CD8-positive, alpha-beta memory T cell (primary cell): ENCODE measurements at regions not wholly inside any gene's neighbourhood (a gene's known extent, or its start where the extent isn't known, plus 50 kb on each side); places are given as distances from the start of the nearest gene placed in this dataset.

Experiments
- CTCF ChIA-PET: fragments of 350-600 bp; sonication (Branson Sonifier 250); formaldehyde crosslinking; loops from one replicate; lab custom pipeline; 2021; ENCODE audit warnings: antibody characterized with exemption; lab: Charles Lee
- POLR2A ChIA-PET: fragments of 350-600 bp; sonication (Branson Sonifier 250); formaldehyde crosslinking; loops from one replicate; lab custom pipeline; 2021; ENCODE audit warnings: antibody characterized with exemption; lab: Charles Lee
- DNase-seq, 5 donors: peaks; one replicate each; pipeline versions ENCODE4 v3.0.0 to v3.0.0-alpha.2; 2020 to 2022; ENCODE audit warnings: mixed read lengths in 1 of 5
- H3K27ac ChIP-seq: one replicate; pipeline ENCODE4 v1.7.0; 2013; ENCODE audit warnings: low read depth, mild to moderate bottlenecking, low read length, moderate library complexity
- H3K27me3 ChIP-seq: 2 replicates; pipeline ENCODE4 v1.7.0; 2013; ENCODE audit warnings: low read length, mild to moderate bottlenecking; ENCODE audit not compliant: insufficient read depth, poor library complexity, severe bottlenecking
- H3K36me3 ChIP-seq: 2 replicates; pipeline ENCODE4 v1.7.0; 2013; ENCODE audit warnings: mild to moderate bottlenecking, low read length, moderate library complexity; ENCODE audit not compliant: insufficient read depth
- H3K4me1 ChIP-seq: 2 replicates; pipeline ENCODE4 v1.7.0; 2013; ENCODE audit warnings: mild to moderate bottlenecking, low read length, moderate library complexity; ENCODE audit not compliant: insufficient read depth
- H3K4me3 ChIP-seq: 2 replicates; pipeline ENCODE4 v1.7.0; 2013; ENCODE audit warnings: mild to moderate bottlenecking, low read length
- H3K9me3 ChIP-seq: 2 replicates; pipeline ENCODE4 v1.7.0; 2013; ENCODE audit warnings: mild to moderate bottlenecking, low read length
- H3K27ac Mint-ChIP-seq, 8 donors: one replicate each; pipeline ENCODE4 v1.8.0; 2020 to 2021; ENCODE audit warnings: mixed read lengths in 8 of 8, mild to moderate bottlenecking in 6 of 8, inconsistent platforms in 3 of 8, moderate library complexity in 3 of 8
- H3K27me3 Mint-ChIP-seq, 2 donors: one replicate each; pipeline ENCODE4 v1.8.0; 2020 to 2021; ENCODE audit warnings: mixed read lengths in 2 of 2, mild to moderate bottlenecking in 1 of 2, moderate library complexity in 1 of 2
- H3K36me3 Mint-ChIP-seq, 3 donors: one replicate each; pipeline ENCODE4 v1.8.0; 2020 to 2021; ENCODE audit warnings: mixed read lengths in 3 of 3, inconsistent platforms in 1 of 3, mild to moderate bottlenecking in 1 of 3
- H3K4me1 Mint-ChIP-seq, 3 donors: one replicate each; pipeline ENCODE4 v1.8.0; 2020 to 2021; ENCODE audit warnings: mixed read lengths in 3 of 3, inconsistent platforms in 1 of 3, mild to moderate bottlenecking in 1 of 3
- H3K4me3 Mint-ChIP-seq, 7 donors: one replicate each; pipeline ENCODE4 v1.8.0; 2020 to 2021; ENCODE audit warnings: mixed read lengths in 7 of 7, mild to moderate bottlenecking in 6 of 7, moderate library complexity in 4 of 7, inconsistent platforms in 2 of 7
- H3K9me3 Mint-ChIP-seq, 5 donors: one replicate each; pipeline ENCODE4 v1.8.0; 2020 to 2022; ENCODE audit warnings: mixed read lengths in 5 of 5, mild to moderate bottlenecking in 3 of 5, moderate library complexity in 2 of 5, inconsistent platforms in 1 of 5

GRCh38 chr14:82510007-82510406 lies 976.4 kb upstream of the SEL1L start:
- Histone ChIP-seq H3K9me3 (no peaks in the 10 kb centered on the region), H3K36me3 (no peaks in the 10 kb centered on the region), H3K27ac (no peak overlapping the region), H3K4me3 (no peak overlapping the region), H3K4me1 (no peaks in the 10 kb centered on the region), H3K27me3 (no peaks in the 10 kb centered on the region)
- ChIA-PET POLR2A (no interaction called here), CTCF (no interaction called here)
- Mint-ChIP-seq H3K27me3 (no peaks in the 10 kb centered on the region), H3K4me3 (no peak overlapping the region), H3K27ac (no peak overlapping the region), H3K9me3 (peaks cover 0 to 30% (median 7%) of the 10 kb centered on the region in 5 donors), H3K4me1 (no peaks in the 10 kb centered on the region), H3K36me3 (no peaks in the 10 kb centered on the region)
- no peak for DNase-seq

- H3K4me1 Mint-ChIP-seq = no peaks in the 10 kb centered on the region
- POLR2A ChIA-PET = no interaction called here
- H3K27me3 ChIP-seq = no peaks in the 10 kb centered on the region
- H3K36me3 ChIP-seq = no peaks in the 10 kb centered on the region
- H3K4me3 Mint-ChIP-seq = no peak overlapping the region
- H3K9me3 Mint-ChIP-seq = peaks cover 0 to 27% (median 9%) of the 10 kb centered on the region in 5 donors
- no peak for DNase-seq
- no peaks in the 10 kb centered on the region for H3K36me3 Mint-ChIP-seq
- no peaks in the 10 kb centered on the region for H3K4me1 ChIP-seq
- H3K9me3 ChIP-seq = no peaks in the 10 kb centered on the region
- peak overlapping the region in 1 of 8 donors; percentile 54 for H3K27ac Mint-ChIP-seq
- H3K4me3 ChIP-seq = no peak overlapping the region
- no peak overlapping the region for H3K27ac ChIP-seq
- CTCF ChIA-PET = no interaction called here
- no peaks in the 10 kb centered on the region for H3K27me3 Mint-ChIP-seq
Observed at GRCh38 chr14:82511399-82511798, 977.7 kb upstream of the SEL1L start.

GRCh38 chr14:82520765-82521164 lies 987.1 kb upstream of the SEL1L start:
- Histone ChIP-seq H3K27me3 (no peaks in the 10 kb centered on the region), H3K36me3 (no peaks in the 10 kb centered on the region), H3K27ac (no peak overlapping the region), H3K4me3 (no peak overlapping the region), H3K9me3 (no peaks in the 10 kb centered on the region), H3K4me1 (no peaks in the 10 kb centered on the region)
- ChIA-PET CTCF (no interaction called here), POLR2A (no interaction called here)
- no peaks in the 10 kb centered on the region for H3K27me3 Mint-ChIP-seq
- no peak overlapping the region for H3K4me3 Mint-ChIP-seq
- H3K9me3 Mint-ChIP-seq = peaks cover 9 to 43% (median 12%) of the 10 kb centered on the region in 5 donors
- H3K4me1 Mint-ChIP-seq = no peaks in the 10 kb centered on the region
- H3K27ac Mint-ChIP-seq = no peak overlapping the region
- no peak for DNase-seq
- H3K36me3 Mint-ChIP-seq = no peaks in the 10 kb centered on the region

- Mint-ChIP-seq H3K9me3 (peaks cover 9 to 44% (median 12%) of the 10 kb centered on the region in 5 donors), H3K27ac (no peak overlapping the region), H3K36me3 (no peaks in the 10 kb centered on the region), H3K4me1 (no peaks in the 10 kb centered on the region), H3K27me3 (no peaks in the 10 kb centered on the region), H3K4me3 (no peak overlapping the region)
- no peaks in the 10 kb centered on the region for H3K4me1 ChIP-seq
- ChIA-PET CTCF (no interaction called here), POLR2A (no interaction called here)
- no peak for DNase-seq
- H3K27me3 ChIP-seq = no peaks in the 10 kb centered on the region
- H3K27ac ChIP-seq = no peak overlapping the region
- no peaks in the 10 kb centered on the region for H3K36me3 ChIP-seq
- no peak overlapping the region for H3K4me3 ChIP-seq
- no peaks in the 10 kb centered on the region for H3K9me3 ChIP-seq
Observed at GRCh38 chr14:82521191-82521590, 987.5 kb upstream of the SEL1L start.

- no peak overlapping the region for H3K27ac Mint-ChIP-seq
- CTCF ChIA-PET = no interaction called here
- no peak overlapping the region for H3K27ac ChIP-seq
- no peaks in the 10 kb centered on the region for H3K4me1 Mint-ChIP-seq
- no peak overlapping the region for H3K4me3 ChIP-seq
- DNase-seq = no peak
- peaks cover 12 to 40% (median 13%) of the 10 kb centered on the region in 5 donors for H3K9me3 Mint-ChIP-seq
- no peaks in the 10 kb centered on the region for H3K9me3 ChIP-seq
- no peak overlapping the region for H3K4me3 Mint-ChIP-seq
- POLR2A ChIA-PET = no interaction called here
- no peaks in the 10 kb centered on the region for H3K36me3 Mint-ChIP-seq
- H3K27me3 Mint-ChIP-seq = no peaks in the 10 kb centered on the region
- H3K36me3 ChIP-seq = no peaks in the 10 kb centered on the region
- H3K4me1 ChIP-seq = no peaks in the 10 kb centered on the region
- H3K27me3 ChIP-seq = no peaks in the 10 kb centered on the region
Observed at GRCh38 chr14:82528016-82528415, 994.4 kb upstream of the SEL1L start.

GRCh38 chr14:82533351-82533750 lies 999.7 kb upstream of the SEL1L start:
- Histone ChIP-seq H3K4me1 (no peaks in the 10 kb centered on the region), H3K4me3 (no peak overlapping the region), H3K9me3 (no peaks in the 10 kb centered on the region), H3K27me3 (no peaks in the 10 kb centered on the region), H3K27ac (no peak overlapping the region), H3K36me3 (no peaks in the 10 kb centered on the region)
- H3K27ac Mint-ChIP-seq = no peak overlapping the region
- H3K36me3 Mint-ChIP-seq = no peaks in the 10 kb centered on the region
- no peaks in the 10 kb centered on the region for H3K4me1 Mint-ChIP-seq
- DNase-seq = no peak
- CTCF ChIA-PET = no interaction called here
- no peak overlapping the region for H3K4me3 Mint-ChIP-seq
- H3K9me3 Mint-ChIP-seq = peaks cover 8 to 41% (median 19%) of the 10 kb centered on the region in 5 donors
- POLR2A ChIA-PET = no interaction called here
- no peaks in the 10 kb centered on the region for H3K27me3 Mint-ChIP-seq

GRCh38 chr14:82536566-82536965 lies 1002.9 kb upstream of the SEL1L start:
- no peak for DNase-seq
- Histone ChIP-seq H3K9me3 (no peaks in the 10 kb centered on the region), H3K4me3 (no peak overlapping the region), H3K27me3 (no peaks in the 10 kb centered on the region), H3K27ac (no peak overlapping the region), H3K4me1 (no peaks in the 10 kb centered on the region), H3K36me3 (no peaks in the 10 kb centered on the region)
- no peaks in the 10 kb centered on the region for H3K4me1 Mint-ChIP-seq
- no peak overlapping the region for H3K27ac Mint-ChIP-seq
- POLR2A ChIA-PET = no interaction called here
- H3K36me3 Mint-ChIP-seq = no peaks in the 10 kb centered on the region
- peaks cover 6 to 40% (median 20%) of the 10 kb centered on the region in 5 donors for H3K9me3 Mint-ChIP-seq
- CTCF ChIA-PET = no interaction called here
- no peaks in the 10 kb centered on the region for H3K27me3 Mint-ChIP-seq
- no peak overlapping the region for H3K4me3 Mint-ChIP-seq

GRCh38 chr14:82537831-82538230 lies 1004.2 kb upstream of the SEL1L start:
- peaks cover 6 to 41% (median 23%) of the 10 kb centered on the region in 5 donors for H3K9me3 Mint-ChIP-seq
- no peaks in the 10 kb centered on the region for H3K27me3 Mint-ChIP-seq
- DNase-seq = no peak
- Histone ChIP-seq H3K27ac (no peak overlapping the region), H3K27me3 (no peaks in the 10 kb centered on the region), H3K4me3 (no peak overlapping the region), H3K4me1 (no peaks in the 10 kb centered on the region), H3K36me3 (no peaks in the 10 kb centered on the region), H3K9me3 (no peaks in the 10 kb centered on the region)
- no peak overlapping the region for H3K4me3 Mint-ChIP-seq
- CTCF ChIA-PET = no interaction called here
- H3K4me1 Mint-ChIP-seq = no peaks in the 10 kb centered on the region
- H3K27ac Mint-ChIP-seq = no peak overlapping the region
- H3K36me3 Mint-ChIP-seq = no peaks in the 10 kb centered on the region
- POLR2A ChIA-PET = no interaction called here

- ChIA-PET CTCF (no interaction called here), POLR2A (no interaction called here)
- Histone ChIP-seq H3K4me3 (no peak overlapping the region), H3K4me1 (no peaks in the 10 kb centered on the region), H3K9me3 (no peaks in the 10 kb centered on the region), H3K27ac (no peak overlapping the region), H3K36me3 (no peaks in the 10 kb centered on the region), H3K27me3 (no peaks in the 10 kb centered on the region)
- no peak for DNase-seq
- H3K27ac Mint-ChIP-seq = no peak overlapping the region
- no peak overlapping the region for H3K4me3 Mint-ChIP-seq
- H3K9me3 Mint-ChIP-seq = peaks cover 12 to 66% (median 17%) of the 10 kb centered on the region in 5 donors
- H3K27me3 Mint-ChIP-seq = no peaks in the 10 kb centered on the region
- no peaks in the 10 kb centered on the region for H3K36me3 Mint-ChIP-seq
- no peaks in the 10 kb centered on the region for H3K4me1 Mint-ChIP-seq
Observed at GRCh38 chr14:82546401-82546800, 1012.7 kb upstream of the SEL1L start.
